NT2/D1 (cell line): ENCODE measurements at regions not wholly inside any gene's neighbourhood (a gene's known extent, or its start where the extent isn't known, plus 50 kb on each side); places are given as distances from the start of the nearest gene placed in this dataset.

ENCODE experiments used
- YY1 ChIP-seq: IDR thresholded peaks from 2 replicates; pipeline ENCODE4 v1.6.1; 2011; ENCODE audit not compliant: insufficient read length, insufficient read depth
- ZNF274 ChIP-seq: IDR thresholded peaks from 2 replicates; pipeline ENCODE4 v1.6.1; 2011; ENCODE audit warnings: mild to moderate bottlenecking, low read depth, low read length

- no peak for TF ChIP-seq YY1
- no peak for TF ChIP-seq ZNF274
Observed at GRCh38 chr18:51692612-51693011, 495.1 kb upstream of the MEX3C start.
